ENCODE measurements at regions not wholly inside any gene's neighbourhood (a gene's known extent, or its start where the extent isn't known, plus 50 kb on each side); places are given as distances from the start of the nearest gene placed in this dataset.

DNA sequence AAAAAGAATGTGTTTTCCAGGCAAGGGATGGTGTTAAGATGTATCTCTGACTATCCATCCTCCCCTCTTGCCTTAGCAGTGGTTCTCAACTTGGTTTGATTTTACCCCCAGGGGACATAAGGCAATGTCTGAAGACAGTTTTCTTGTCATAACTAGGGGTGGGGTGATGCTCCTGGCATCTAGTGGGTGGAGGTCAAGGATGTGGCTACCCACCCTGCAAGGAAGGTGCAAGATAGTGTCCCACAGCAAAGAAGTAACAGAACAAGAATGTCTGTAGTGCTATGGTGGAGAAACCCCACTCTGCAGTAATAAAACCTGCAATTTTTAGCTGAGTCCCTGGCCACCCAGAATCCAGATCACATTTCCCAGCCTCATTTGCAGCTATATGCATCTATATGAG, 81.2 kb upstream of the TBL1X start:
- TF ChIP-seq, protein P1, sequence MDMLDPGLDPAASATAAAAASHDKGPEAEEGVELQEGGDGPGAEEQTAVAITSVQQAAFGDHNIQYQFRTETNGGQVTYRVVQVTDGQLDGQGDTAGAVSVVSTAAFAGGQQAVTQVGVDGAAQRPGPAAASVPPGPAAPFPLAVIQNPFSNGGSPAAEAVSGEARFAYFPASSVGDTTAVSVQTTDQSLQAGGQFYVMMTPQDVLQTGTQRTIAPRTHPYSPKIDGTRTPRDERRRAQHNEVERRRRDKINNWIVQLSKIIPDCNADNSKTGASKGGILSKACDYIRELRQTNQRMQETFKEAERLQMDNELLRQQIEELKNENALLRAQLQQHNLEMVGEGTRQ (IDR thresholded peaks at IDR 0.05; ENCODE audit: low read depth, low read length) = no peak
- TF ChIP-seq CHD1 (IDR thresholded peaks at IDR 0.05; ENCODE audit: low read depth, low read length) (no peak), MAFK (IDR thresholded peaks at IDR 0.05; ENCODE audit: low read depth, low read length) (no peak), POLR2A (IDR thresholded peaks at IDR 0.05; ENCODE audit: low read depth, low read length) (no peak), CTCF (conservative IDR thresholded peaks at IDR 0.05; ENCODE audit: low read depth, low read length) (no peak), SMC3 (IDR thresholded peaks at IDR 0.05; ENCODE audit: low read depth, low read length) (no peak), MXI1 (IDR thresholded peaks at IDR 0.05; ENCODE audit: borderline replicate concordance, low read depth, low read length) (no peak), CEBPB (IDR thresholded peaks at IDR 0.05; ENCODE audit: low read depth, low read length) (no peak), NFE2L2 (IDR thresholded peaks at IDR 0.05; ENCODE audit: low read depth, low read length) (no peak), RCOR1 (IDR thresholded peaks at IDR 0.05; ENCODE audit: insufficient replicate concordance, low read length) (no peak), RAD21 (IDR thresholded peaks at IDR 0.05; ENCODE audit: low read length) (no peak), BHLHE40 (IDR thresholded peaks at IDR 0.05; ENCODE audit: low read depth, low read length) (no peak), RFX5 (IDR thresholded peaks at IDR 0.05; ENCODE audit: low read depth, low read length) (no peak), MAZ (IDR thresholded peaks at IDR 0.05; ENCODE audit: borderline replicate concordance, low read depth, low read length) (no peak), FOS (IDR thresholded peaks at IDR 0.05; ENCODE audit: low read depth, low read length) (no peak)
- no peak overlapping the region for H2AK5ac ChIP-seq (ENCODE audit: low read depth, low read length)
- no peak overlapping the region for H3K4ac ChIP-seq (ENCODE audit: low read depth, low read length)
- H3K14ac ChIP-seq (replicated peaks; ENCODE audit: low read depth, low read length) = no peak overlapping the region
- H2BK5ac ChIP-seq (ENCODE audit: low read depth, low read length, poor library complexity, severe bottlenecking) = no peak overlapping the region
- H3K27me3 ChIP-seq (ENCODE audit: control insufficient read depth, insufficient read depth, low read length) = no peaks in the 10 kb centered on the region; the same call in 1 of the 2 replicates
- H2AK9ac ChIP-seq (replicated peaks; ENCODE audit: low read depth, low read length, poor library complexity) = no peak overlapping the region
- H3K27ac ChIP-seq (ENCODE audit: insufficient read depth, low read length) = no peak overlapping the region
- no peaks in the 10 kb centered on the region for H3K79me1 ChIP-seq (ENCODE audit: low read depth in 1 of 2, low read length in 2 of 2)
- no peak overlapping the region for H4K91ac ChIP-seq (ENCODE audit: insufficient read depth, low read depth, low read length)
- no peak overlapping the region for H2BK120ac ChIP-seq (ENCODE audit: low read depth, low read length)
- H4K8ac ChIP-seq (ENCODE audit: low read depth in 2 of 2, low read length in 2 of 2) = no peak overlapping the region
- ATAC-seq (ENCODE audit: low read depth) (no peak), DNase-seq (no peak)
- no peak overlapping the region for H3K4me2 ChIP-seq (ENCODE audit: low read depth, low read length)
- H2AFZ ChIP-seq (replicated peaks; ENCODE audit: low read length, poor library complexity) = no peak overlapping the region
- H3K36me3 ChIP-seq (ENCODE audit: control insufficient read depth, insufficient read depth, low read length) = no peaks in the 10 kb centered on the region
- H2BK15ac ChIP-seq (ENCODE audit: low read depth, low read length) = no peak overlapping the region
- H3K56ac ChIP-seq (ENCODE audit: extremely low read depth, insufficient read depth, low read length) = no peak overlapping the region
- no TSS peak for BruUV-seq (replicated peaks)
- H3K23ac ChIP-seq (ENCODE audit: low read depth, low read length) = no peak overlapping the region
- H3K4me1 ChIP-seq (ENCODE audit: control insufficient read depth, insufficient read depth, low read length) = peaks cover 5% of the 10 kb centered on the region
- H2BK20ac ChIP-seq (ENCODE audit: low read depth, low read length) = no peak overlapping the region
- no peaks in the 10 kb centered on the region for H4K20me1 ChIP-seq (ENCODE audit: insufficient read depth, low read length)
- dilution Hi-C loops (cut with HindIII; ENCODE audit: low sequenced_read_pairs, unreplicated experiment) (no loop called here), intact Hi-C loops (cut with micrococcal nuclease) (no loop called here), in situ Hi-C loops (cut with MboI; ENCODE audit: low sequenced_read_pairs) (no loop called here)
- ChIA-PET POLR2A (ENCODE audit: unreplicated experiment) (no interaction called here), CTCF (no interaction called here)
- no peak overlapping the region for H3K18ac ChIP-seq (ENCODE audit: low read depth, low read length)
- 0 out of 2 replicates have a peak, but pooled peaks cover 3% of the 10 kb centered on the region for H3K9me1 ChIP-seq (ENCODE audit: insufficient read depth, low read length)
- H4K5ac ChIP-seq (ENCODE audit: low read depth, low read length) = no peak overlapping the region
- 0 out of 2 replicates have a peak, but pooled peaks cover 4% of the 10 kb centered on the region for H3K9me3 ChIP-seq (ENCODE audit: control insufficient read depth, insufficient read depth, low read length)
- no peak overlapping the region for H3K9ac ChIP-seq (ENCODE audit: low read depth, low read length)
- H3K4me3 ChIP-seq (ENCODE audit: insufficient read depth, low read depth, low read length) = no peak overlapping the region

All from IMR-90 (cell line).